ENCODE measurements at regions not wholly inside any gene's neighbourhood (a gene's known extent, or its start where the extent isn't known, plus 50 kb on each side); places are given as distances from the start of the nearest gene placed in this dataset.

- TF ChIP-seq CTCF (CRISPR knock-in tag; IDR thresholded peaks at IDR 0.05) (no peak), MYNN (CRISPR knock-in tag; IDR thresholded peaks at IDR 0.05; ENCODE audit: low read depth) (no peak), KAT2B (IDR thresholded peaks at IDR 0.05; ENCODE audit: borderline replicate concordance, low read depth, low read length) (no peak), RORA (CRISPR knock-in tag; IDR thresholded peaks at IDR 0.05) (no peak), HMG20A (CRISPR knock-in tag; IDR thresholded peaks at IDR 0.05; ENCODE audit: borderline replicate concordance) (no peak), REXO4 (CRISPR knock-in tag; IDR thresholded peaks at IDR 0.05; ENCODE audit: borderline replicate concordance) (no peak), NR0B2 (CRISPR knock-in tag; IDR thresholded peaks at IDR 0.05) (no peak), ZBTB8A (CRISPR knock-in tag; IDR thresholded peaks at IDR 0.05; ENCODE audit: borderline replicate concordance, low read depth) (no peak)
These were observed 286.2 kb upstream of the UBE2E2 start for GRCh38 chr3:22916933-22917332.

Data from HepG2 (cell line).